Suppressor macrophage (primary cell): ENCODE measurements at regions not wholly inside any gene's neighbourhood (a gene's known extent, or its start where the extent isn't known, plus 50 kb on each side); places are given as distances from the start of the nearest gene placed in this dataset.
A peak's percentile ranks its signal among the peaks of the same experiment; 100 is the strongest.
"Not testable (repeated sequence)": the region's sequence is repeated elsewhere in the genome, so short reads cannot be mapped to it uniquely, and the experiment has no call there.

ENCODE experiments used
- DNase-seq, 4 experiments: peaks; one replicate each; pipeline ENCODE4 v3.0.0-alpha.2; 2020 to 2022

DNA sequence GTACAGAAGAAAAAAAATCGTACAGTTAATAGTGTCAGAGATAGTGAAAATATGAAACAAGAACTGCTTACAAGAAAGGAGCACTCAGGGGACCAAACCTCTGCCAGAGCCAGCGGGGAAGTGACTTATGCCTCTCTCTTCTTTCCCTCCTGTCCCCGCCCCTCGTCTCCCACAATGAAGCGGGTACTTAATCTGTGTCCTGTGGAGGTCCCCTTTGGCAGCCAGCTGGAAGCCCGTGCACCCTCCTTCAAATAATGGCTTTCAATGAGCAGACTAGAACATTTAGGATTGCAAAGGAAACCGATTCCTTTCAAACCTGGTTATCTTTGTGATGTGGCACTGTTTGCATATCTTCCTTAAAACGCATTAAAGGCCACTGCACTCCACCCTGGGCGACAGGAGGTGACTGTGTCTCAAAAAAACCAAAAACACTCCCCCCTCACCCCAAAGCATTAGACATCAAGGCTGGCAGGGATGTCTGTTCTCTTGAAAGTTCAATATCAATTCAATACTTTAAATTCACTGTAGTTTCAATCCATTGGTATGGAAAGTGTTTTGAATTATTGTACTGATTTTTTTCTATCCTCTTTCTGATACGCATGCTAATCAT, 51.7 kb downstream of the PPIAL4C start:
- DNase-seq: peak in 1 of 4 experiments; percentile 4

- DNase-seq: peak; percentile 91 to 96 (median 94)
These were observed 52.9 kb downstream of the PPIAL4C start for GRCh38 chr1:149636286-149637122.

GRCh38 chr1:149638481-149638880, 54.8 kb downstream of the PPIAL4C start:
- not testable (repeated sequence) for DNase-seq

GRCh38 chr1:149638901-149639658, 55.4 kb downstream of the PPIAL4C start:
- not testable (repeated sequence) for DNase-seq

DNA sequence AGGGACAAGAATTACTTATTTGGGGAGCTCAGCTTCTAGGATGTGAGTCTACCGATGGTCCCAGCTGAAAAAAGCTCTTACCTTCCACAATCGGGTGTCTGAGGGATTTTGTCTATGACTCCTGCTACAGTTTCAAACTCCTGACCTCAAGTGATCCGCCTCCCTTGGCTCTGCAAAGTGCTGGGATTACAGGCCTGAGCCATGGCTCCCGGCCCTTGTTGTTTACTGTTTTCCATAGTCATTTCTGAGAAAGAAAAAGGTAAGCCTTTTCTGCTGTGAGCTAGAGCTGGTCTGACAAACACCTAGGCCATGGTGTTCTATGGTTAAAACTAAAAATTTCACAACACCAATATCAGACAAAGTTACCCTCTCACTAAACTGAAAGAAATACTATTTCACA, 57.5 kb downstream of the PPIAL4C start:
- DNase-seq: not testable (repeated sequence)

GRCh38 chr1:149644818-149645217, 61.2 kb downstream of the PPIAL4C start:
- DNase-seq: not testable (repeated sequence)

GRCh38 chr1:149646360-149647017, 62.8 kb downstream of the PPIAL4C start:
- DNase-seq: peak; percentile 2 to 43 (median 12)

GRCh38 chr1:149647018-149647373, 63.3 kb downstream of the PPIAL4C start:
- DNase-seq: peak; percentile 1 to 54 (median 16)

- DNase-seq: peak in 2 of 4 experiments; percentile 1 to 2
These were observed 74.1 kb downstream of the PPIAL4C start for GRCh38 chr1:149657750-149658149.

- DNase-seq: not testable (repeated sequence)
These were observed 74.5 kb downstream of the PPIAL4C start for GRCh38 chr1:149658175-149658574.

DNA sequence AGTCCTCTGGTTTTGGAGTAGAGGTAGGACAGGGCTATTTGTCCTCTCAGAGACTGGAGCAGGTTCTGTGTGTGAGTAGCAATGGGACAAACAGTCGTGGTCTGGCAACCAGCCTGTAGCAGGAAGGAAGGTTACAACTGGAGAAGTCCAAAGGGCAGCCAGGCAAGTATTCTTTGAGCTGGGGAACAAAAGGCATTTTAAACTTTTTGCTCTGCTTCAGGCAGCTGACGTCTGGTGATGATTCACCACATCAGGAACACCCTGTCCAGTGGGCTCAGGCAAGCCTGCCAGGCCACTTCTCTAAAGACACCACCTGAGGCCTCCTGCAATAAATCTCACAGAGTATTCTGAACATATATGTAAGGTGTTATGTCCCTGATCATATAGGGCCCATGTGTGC, 81.0 kb downstream of the PPIAL4C start:
- peak; percentile 0 to 16 (median 2) for DNase-seq

GRCh38 chr1:149665033-149665432, 81.4 kb downstream of the PPIAL4C start:
- DNase-seq: not testable (repeated sequence)

DNA sequence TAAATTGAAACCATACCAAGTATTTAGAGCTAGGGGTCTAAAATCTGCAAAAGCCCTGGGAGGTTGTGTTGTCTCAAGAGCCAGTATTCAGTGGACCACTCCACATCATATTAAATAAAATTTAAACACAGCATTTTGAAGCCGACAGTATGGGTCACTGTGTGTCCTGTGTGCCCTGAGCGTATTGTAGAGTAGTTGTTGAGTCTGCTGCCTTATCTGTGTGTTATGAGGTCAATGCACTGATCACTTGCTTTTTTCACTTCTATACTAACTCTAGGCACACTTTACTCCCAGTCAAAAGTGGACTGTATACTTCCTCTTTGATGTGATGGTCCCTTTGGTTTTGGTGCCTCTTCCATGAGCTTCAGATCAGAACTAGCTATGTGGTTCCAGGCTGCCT, 81.9 kb downstream of the PPIAL4C start:
- DNase-seq: not testable (repeated sequence)

- DNase-seq: not testable (repeated sequence)
These were observed 89.7 kb downstream of the PPIAL4C start for GRCh38 chr1:149673231-149673909.

DNA sequence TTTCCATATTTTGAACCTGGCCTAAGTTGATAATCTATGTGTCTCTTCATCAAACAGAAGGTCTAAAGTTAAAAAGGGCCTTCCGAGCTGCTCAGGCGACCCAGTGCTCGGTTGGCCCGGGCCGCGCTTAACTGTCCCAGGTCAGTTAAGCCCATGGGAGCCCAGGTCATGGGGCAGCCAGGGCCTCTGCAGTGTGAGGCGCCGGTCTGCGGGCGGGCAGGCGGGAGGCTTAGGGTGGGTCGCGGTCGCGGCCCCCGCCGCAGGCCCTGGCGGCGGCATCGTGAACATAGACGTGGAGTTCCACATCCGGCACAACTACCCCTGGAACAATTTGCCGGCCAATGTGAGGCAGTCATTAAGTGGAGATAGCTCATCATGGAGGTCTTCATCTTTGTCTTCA, 91.3 kb downstream of the PPIAL4C start:
- not testable (repeated sequence) for DNase-seq

GRCh38 chr1:149677359-149677758, 93.7 kb downstream of the PPIAL4C start:
- not testable (repeated sequence) for DNase-seq

DNA sequence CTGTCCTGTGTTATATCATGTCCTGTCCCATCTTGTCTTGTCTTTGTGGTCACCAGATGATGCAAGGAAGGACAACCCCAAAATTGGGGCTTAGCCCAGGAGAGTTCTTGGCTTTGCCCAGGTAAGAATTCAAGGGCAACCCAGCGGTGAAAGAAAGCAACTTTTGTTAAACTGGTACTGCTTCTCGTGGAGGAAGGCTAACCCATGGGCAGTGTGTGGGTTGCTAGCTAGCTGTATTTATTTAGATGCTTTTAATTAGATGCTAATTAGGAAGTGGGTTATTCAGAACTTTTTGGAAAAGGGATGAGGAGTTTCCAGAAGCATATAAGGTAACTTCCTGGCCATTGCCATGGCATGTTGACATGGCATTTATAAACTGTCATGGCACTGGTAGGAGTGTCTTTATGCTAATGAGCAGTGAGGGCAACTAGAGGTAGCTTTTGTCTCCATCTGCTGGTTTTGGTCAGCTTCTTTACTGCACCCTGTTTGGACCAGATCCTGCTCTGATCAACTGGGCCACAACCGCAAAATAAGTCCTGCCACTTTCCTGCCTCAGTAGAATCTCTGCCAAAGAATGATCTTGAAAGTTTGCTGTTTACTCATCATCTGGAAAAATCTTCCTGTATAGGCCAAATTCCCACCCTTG, 95.8 kb upstream of the FCGR1A start:
- not testable (repeated sequence) for DNase-seq

GRCh38 chr1:149691399-149691798, 91.1 kb upstream of the FCGR1A start:
- not testable (repeated sequence) for DNase-seq

DNA sequence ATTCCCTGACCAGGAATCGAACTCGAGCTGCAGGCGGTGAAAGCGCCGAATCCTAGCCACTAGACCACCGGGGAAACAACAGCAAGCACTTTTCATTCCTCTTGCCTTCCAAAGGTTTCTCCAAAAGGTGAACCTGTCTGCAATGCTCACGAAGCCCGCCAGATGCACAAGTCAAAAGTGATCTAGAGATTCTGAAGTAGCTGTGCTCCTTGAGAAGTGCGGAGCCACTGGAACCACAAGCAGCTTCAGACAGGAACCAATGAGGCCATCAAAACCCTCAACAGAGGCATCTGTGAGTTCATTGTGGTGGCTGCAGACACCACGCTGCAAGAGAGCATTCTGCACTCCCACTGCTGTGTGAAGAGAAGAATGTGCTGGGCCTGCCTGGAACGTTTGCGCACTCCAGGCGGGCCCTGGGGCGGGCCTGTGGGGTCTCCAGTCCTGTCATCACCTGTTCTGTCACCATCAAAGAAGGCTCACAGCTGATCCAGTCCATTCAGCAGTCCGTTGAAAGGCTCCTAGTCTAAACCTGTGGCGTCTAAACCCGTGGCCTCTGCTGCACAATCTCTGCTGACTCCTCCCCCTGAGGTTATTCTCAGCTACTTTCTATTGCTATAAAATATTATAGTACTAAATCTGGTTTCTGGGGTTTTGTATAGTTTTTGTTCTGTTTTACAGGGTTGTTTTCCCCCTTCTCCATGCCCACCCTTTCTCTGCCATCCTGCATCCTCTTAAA, 89.5 kb upstream of the FCGR1A start:
- DNase-seq: not testable (repeated sequence)

DNA sequence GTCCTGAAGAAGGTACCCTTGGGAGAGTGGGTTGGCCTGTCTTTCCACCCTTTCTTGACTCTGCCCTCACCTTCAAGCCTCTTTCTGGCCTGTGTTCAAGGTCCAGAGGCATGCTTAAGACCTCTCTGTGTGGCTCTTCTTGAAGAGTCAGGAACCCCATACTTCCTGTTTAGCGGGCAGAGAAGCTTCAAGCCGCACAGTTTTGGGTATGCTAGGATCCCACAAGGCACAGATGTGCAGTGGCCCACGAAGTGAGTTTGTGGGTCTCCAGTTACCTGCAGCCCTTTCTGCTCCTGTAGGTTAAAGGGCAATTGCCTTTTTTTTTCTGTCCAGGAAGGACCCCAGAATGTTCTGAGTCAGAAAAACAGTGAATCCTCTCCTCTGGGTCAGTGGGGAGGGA, 87.4 kb upstream of the FCGR1A start:
- not testable (repeated sequence) for DNase-seq

DNA sequence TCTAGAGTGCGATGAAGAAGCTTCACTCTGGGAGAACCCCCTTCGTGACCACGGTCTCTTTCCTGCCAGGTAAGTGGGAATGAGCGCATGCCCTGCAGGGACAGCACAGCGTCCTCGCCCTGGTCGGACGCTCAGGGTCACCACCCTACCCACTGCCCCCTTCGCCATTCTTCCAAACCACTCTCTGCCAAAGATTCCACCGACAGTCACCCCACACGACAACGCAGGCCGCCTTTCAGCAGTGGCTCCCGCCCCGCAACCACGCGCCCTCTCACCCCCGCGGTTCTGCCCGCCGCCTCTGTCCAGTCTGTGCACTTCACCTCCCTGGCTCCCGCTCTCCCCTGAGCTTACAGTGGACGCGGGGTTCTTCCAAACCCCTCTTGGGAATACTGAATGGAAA, 82.3 kb upstream of the FCGR1A start:
- not testable (repeated sequence) for DNase-seq
